HCT116 (cell line): ENCODE measurements at regions not wholly inside any gene's neighbourhood (a gene's known extent, or its start where the extent isn't known, plus 50 kb on each side); places are given as distances from the start of the nearest gene placed in this dataset.

Source experiments
- ATAC-seq: fragments of 200-7000 bp; cut with Tn5 transposase; 2 replicates; pipeline ENCODE4 v1.9.1; 2020; ENCODE audit warnings: mild to moderate bottlenecking, moderate library complexity
- BruUV-seq: library from RNA; stranded (reverse); fragments of 400-500 nt; replicated peaks from 2 replicates; lab custom pipeline; 2021; lab: Mats Ljungman, UMichigan
- CTCF ChIA-PET: fragments of 300-600 bp; sonication (Branson Sonifier 250); formaldehyde crosslinking; loops from one replicate; lab custom pipeline; 2021; ENCODE audit warnings: antibody characterized with exemption; lab: Charles Lee
- POLR2A ChIA-PET: fragments of 300-600, 350-600 bp; sonication (Branson Sonifier 250); formaldehyde crosslinking; loops from one replicate; lab custom pipeline; 2021; ENCODE audit warnings: antibody characterized with exemption; lab: Charles Lee
- RAD21 ChIA-PET, 2 experiments: fragments of 300-600 bp; sonication (Branson Sonifier 250); formaldehyde crosslinking; loops; one replicate each; lab custom pipeline; 2023; ENCODE audit warnings: low total read pairs in 2 of 2; ENCODE audit not compliant: uncharacterized antibody in 2 of 2, unreplicated experiment in 2 of 2, low non-redundant PET in 1 of 2; lab: Charles Lee
- DNase-seq: peaks from one replicate; pipeline ENCODE4 v3.0.0-alpha.2; 2010; ENCODE audit warnings: low read depth, low spot score
- H2AFZ ChIP-seq: fragments of 200-600 bp; shearing (Covaris generic), sonication (generic); 2 replicates; pipeline ENCODE4 v1.6.1; 2017; ENCODE audit warnings: low read depth, mixed run types, mixed read lengths, antibody characterized with exemption, low read length; ENCODE audit not compliant: poor library complexity, severe bottlenecking
- H3K27ac ChIP-seq: 2 replicates; pipeline ENCODE4 v1.5.1; 2012; ENCODE audit warnings: low read depth, low read length
- H3K27me3 ChIP-seq: fragments of 200-600 bp; sonication (generic); 2 replicates; pipeline ENCODE4 v1.6.1; 2016; ENCODE audit warnings: mixed run types, low read length, mixed read lengths; ENCODE audit not compliant: insufficient read depth
- H3K36me3 ChIP-seq, 2 experiments: fragments of 200-500 bp in 1 of 2; fragments of 200-600 bp in 1 of 2; sonication (Bioruptor generic) in 1 of 2; sonication (generic) in 1 of 2; 2 replicates each; pipeline versions ENCODE4 v1.5.1 to v1.6.1; 2014 to 2016; ENCODE audit warnings: low read length in 2 of 2, inconsistent platforms in 1 of 2, mixed read lengths in 1 of 2, mixed run types in 1 of 2; ENCODE audit not compliant: insufficient read depth in 2 of 2, control insufficient read depth in 1 of 2
- H3K4me1 ChIP-seq, 2 experiments: fragments of 200-600 bp in 1 of 2; sonication (generic) in 1 of 2; 2 replicates each; pipeline versions ENCODE4 v1.5.1 to v1.6.1; 2012 to 2017; ENCODE audit warnings: low read length in 2 of 2, inconsistent platforms in 1 of 2, mild to moderate bottlenecking in 1 of 2, mixed read lengths in 1 of 2, mixed run types in 1 of 2, moderate library complexity in 1 of 2; ENCODE audit not compliant: insufficient read depth in 2 of 2, control insufficient read depth in 1 of 2
- H3K4me2 ChIP-seq: fragments of 200-600 bp; sonication (generic); 2 replicates; pipeline ENCODE4 v1.6.1; 2017; ENCODE audit warnings: mixed run types, low read length, mixed read lengths
- H3K4me3 ChIP-seq, 2 experiments: fragments of 200-600 bp in 1 of 2; sonication (generic) in 1 of 2; replicated peaks in 1 of 2; 2 replicates each; pipeline ENCODE4 v1.5.1; 2011 to 2016; ENCODE audit warnings: low read length in 2 of 2, control low read depth in 1 of 2, low read depth in 1 of 2, mild to moderate bottlenecking in 1 of 2, mixed read lengths in 1 of 2, mixed run types in 1 of 2
- H3K79me2 ChIP-seq: fragments of 200-600 bp; sonication (generic); 2 replicates; pipeline ENCODE4 v1.6.1; 2017; ENCODE audit warnings: mild to moderate bottlenecking, mixed run types, low read length, moderate library complexity, mixed read lengths; ENCODE audit not compliant: insufficient read depth
- H3K9ac ChIP-seq: fragments of 200-600 bp; sonication (generic); 2 replicates; pipeline ENCODE4 v1.6.1; 2016; ENCODE audit warnings: low read length, mixed read lengths
- H3K9me2 ChIP-seq: fragments of 200-600 bp; sonication (generic), shearing (Covaris generic); 2 replicates; pipeline ENCODE4 v1.6.1; 2017; ENCODE audit warnings: mixed run types, mild to moderate bottlenecking, moderate library complexity; ENCODE audit not compliant: insufficient read depth
- H3K9me3 ChIP-seq, 2 experiments: fragments of 200-500 bp in 1 of 2; fragments of 200-600 bp in 1 of 2; sonication (Bioruptor generic) in 1 of 2; sonication (generic) in 1 of 2; 2 replicates each; pipeline ENCODE4 v1.6.1; 2014 to 2017; ENCODE audit warnings: low read length in 2 of 2, mixed read lengths in 2 of 2, inconsistent platforms in 1 of 2, low read depth in 1 of 2, mild to moderate bottlenecking in 1 of 2, mixed run types in 1 of 2, moderate library complexity in 1 of 2; ENCODE audit not compliant: control insufficient read depth in 1 of 2, insufficient read depth in 1 of 2
- H4K20me1 ChIP-seq: fragments of 200-600 bp; sonication (generic), shearing (Covaris generic); 2 replicates; pipeline ENCODE4 v1.6.1; 2017; ENCODE audit warnings: mixed run types, mild to moderate bottlenecking, moderate library complexity; ENCODE audit not compliant: insufficient read depth
- ATF3 ChIP-seq: IDR thresholded peaks from 2 replicates; pipeline ENCODE4 v1.6.1; 2012
- CBX3 ChIP-seq: IDR thresholded peaks from 2 replicates; pipeline ENCODE4 v1.6.1; 2012; ENCODE audit warnings: low read depth
- CEBPB ChIP-seq: IDR thresholded peaks from 2 replicates; pipeline ENCODE4 v1.6.1; 2012; ENCODE audit warnings: low read depth
- CTCF ChIP-seq, 3 experiments: fragments of 200-600 bp in 1 of 3; sonication (generic) in 1 of 3; IDR thresholded peaks in 2 of 3; conservative IDR thresholded peaks in 1 of 3; 2 replicates each; pipeline ENCODE4 v1.5.1; 2012 to 2017; ENCODE audit warnings: low read depth in 2 of 3, low read length in 2 of 3, antibody characterized with exemption in 1 of 3, borderline replicate concordance in 1 of 3, control low read depth in 1 of 3, mild to moderate bottlenecking in 1 of 3, mixed read lengths in 1 of 3, mixed run types in 1 of 3, moderate library complexity in 1 of 3; ENCODE audit not compliant: insufficient read depth in 1 of 3
- EGR1 ChIP-seq: IDR thresholded peaks from 2 replicates; pipeline ENCODE4 v1.6.1; 2012; ENCODE audit warnings: low read depth
- ELF1 ChIP-seq: IDR thresholded peaks from 2 replicates; pipeline ENCODE4 v1.6.1; 2012; ENCODE audit warnings: low read depth, borderline replicate concordance
- EZH2phosphoT487 ChIP-seq: fragments of 200-600 bp; IDR thresholded peaks from 2 replicates; pipeline ENCODE4 v1.6.1; 2018; ENCODE audit warnings: antibody characterized with exemption, borderline replicate concordance
- MAX ChIP-seq: IDR thresholded peaks from 2 replicates; pipeline ENCODE4 v1.6.1; 2012
- POLR2A ChIP-seq: IDR thresholded peaks from 2 replicates; pipeline ENCODE4 v1.7.0; 2011; ENCODE audit warnings: borderline replicate concordance; ENCODE audit not compliant: insufficient read depth, insufficient read length; ENCODE audit errors: extremely low read depth
- POLR2AphosphoS5 ChIP-seq: IDR thresholded peaks from 2 replicates; pipeline ENCODE4 v1.6.1; 2011; ENCODE audit warnings: mild to moderate bottlenecking, low read depth, low read length, moderate library complexity
- RAD21 ChIP-seq: IDR thresholded peaks from 2 replicates; pipeline ENCODE4 v1.6.1; 2012; ENCODE audit warnings: low read depth, mild to moderate bottlenecking
- REST ChIP-seq: IDR thresholded peaks from 2 replicates; pipeline ENCODE4 v1.6.1; 2012; ENCODE audit warnings: low read depth
- SP1 ChIP-seq: IDR thresholded peaks from 2 replicates; pipeline ENCODE4 v1.6.1; 2012; ENCODE audit warnings: low read depth
- SRF ChIP-seq: IDR thresholded peaks from 2 replicates; pipeline ENCODE4 v1.6.1; 2012; ENCODE audit warnings: low read depth
- TCF7L2 ChIP-seq: IDR thresholded peaks from 2 replicates; pipeline ENCODE4 v1.7.0; 2011; ENCODE audit warnings: borderline replicate concordance, inconsistent platforms; ENCODE audit not compliant: insufficient read depth, insufficient read length; ENCODE audit errors: extremely low read depth
- YY1 ChIP-seq: IDR thresholded peaks from 2 replicates; pipeline ENCODE4 v1.6.1; 2011; ENCODE audit warnings: low read length, low read depth, moderate library complexity, mild to moderate bottlenecking; ENCODE audit not compliant: insufficient replicate concordance; ENCODE audit errors: extremely low read depth
- ZFX ChIP-seq: fragments of 450-650 bp; IDR thresholded peaks from 2 replicates; pipeline ENCODE4 v1.6.1; 2017
- ZNF274 ChIP-seq: fragments of 200-500 bp; sonication (Bioruptor generic); IDR thresholded peaks from 2 replicates; pipeline ENCODE4 v1.6.1; 2014; ENCODE audit warnings: mild to moderate bottlenecking, low read depth, low read length, inconsistent platforms
- intact Hi-C: fragments of 100-400 bp; cut with micrococcal nuclease; formaldehyde crosslinking; loops from 2 replicates; pipeline ENCODE4 v1.10.0; 2022

- TF ChIP-seq CTCF (IDR thresholded peaks at IDR 0.05 in 2 of 3, conservative IDR thresholded peaks at IDR 0.05 in 1 of 3; ENCODE audit: borderline replicate concordance in 1 of 3, insufficient read depth in 1 of 3, low read depth in 2 of 3, low read length in 2 of 3) = no peak
These were observed 458.3 kb downstream of the MRPL39 start (continued) for GRCh38 chr21:25149022-25149421.

GRCh38 chr21:25139414-25139813 lies 467.9 kb downstream of the MRPL39 start:
- Histone ChIP-seq H4K20me1 (no peaks in the 10 kb centered on the region), H3K4me2 (no peak overlapping the region), H3K9me3 (peaks cover 10 to 46% of the 10 kb centered on the region in 2 experiments; a peak in 2 of 4 replicates), H3K36me3 (no peaks in the 10 kb centered on the region), H3K79me2 (no peaks in the 10 kb centered on the region), H3K4me3 (no peak overlapping the region), H3K9ac (no peak overlapping the region), H3K27ac (no peak overlapping the region), H3K9me2 (no peaks in the 10 kb centered on the region), H2AFZ (no peak overlapping the region), H3K27me3 (no peaks in the 10 kb centered on the region), H3K4me1 (no peaks in the 10 kb centered on the region)
- intact Hi-C loops = no loop called here
- TF ChIP-seq REST = no peak
- no peak for TF ChIP-seq CEBPB
- no peak for TF ChIP-seq EGR1
- no peak for TF ChIP-seq YY1
- TF ChIP-seq POLR2A = no peak
- TF ChIP-seq CBX3 = no peak
- TF ChIP-seq TCF7L2 = no peak
- no peak for TF ChIP-seq POLR2AphosphoS5
- no peak for TF ChIP-seq RAD21
- TF ChIP-seq MAX = no peak
- TF ChIP-seq ELF1 = no peak
- no peak for TF ChIP-seq ZNF274
- no peak for TF ChIP-seq SP1
- no peak for TF ChIP-seq CTCF (IDR thresholded peaks at IDR 0.05 in 2 of 3, conservative IDR thresholded peaks at IDR 0.05 in 1 of 3; ENCODE audit: borderline replicate concordance in 1 of 3, insufficient read depth in 1 of 3, low read depth in 2 of 3, low read length in 2 of 3)
- TF ChIP-seq EZH2phosphoT487 = no peak
- no peak for TF ChIP-seq ATF3
- TF ChIP-seq SRF = no peak
- no peak for TF ChIP-seq ZFX
- ChIA-PET RAD21 (no interaction called here), CTCF (no interaction called here), POLR2A (no interaction called here)
- BruUV-seq = no TSS peak
- DNase-seq (no peak), ATAC-seq (no peak)
